Right lobe of liver (tissue), 6 donors: ENCODE measurements at regions not wholly inside any gene's neighbourhood (a gene's known extent, or its start where the extent isn't known, plus 50 kb on each side); places are given as distances from the start of the nearest gene placed in this dataset.

Source experiments
- ATAC-seq, 4 donors: fragments of 200-7000 bp; cut with Tn5 transposase; one replicate each; pipeline ENCODE4 v1.9.1; 2020; ENCODE audit warnings: mild to moderate bottlenecking in 4 of 4, moderate library complexity in 4 of 4
- DNase-seq, 3 donors: peaks; one replicate each; pipeline ENCODE4 v3.0.0-alpha.2; 2020
- H3K27ac ChIP-seq, 3 donors: fragments of 200-600 bp; one replicate each; pipeline ENCODE4 v1.8.0; 2022
- H3K27me3 ChIP-seq, 2 donors: fragments of 200-600 bp; one replicate each; pipeline ENCODE4 v1.8.0; 2022
- H3K36me3 ChIP-seq, 4 donors: fragments of 200-600 bp; sonication (generic) in 1 of 4; one replicate each; pipeline versions ENCODE4 v1.5.1 to v1.8.0; 2017 to 2022; ENCODE audit warnings: control low read depth in 1 of 4
- H3K4me1 ChIP-seq, 4 donors: fragments of 200-600 bp; sonication (generic) in 1 of 4; one replicate each; pipeline versions ENCODE4 v1.5.1 to v1.8.0; 2017 to 2022; ENCODE audit warnings: control low read depth in 1 of 4
- H3K4me3 ChIP-seq, 3 donors: fragments of 200-600 bp; one replicate each; pipeline ENCODE4 v1.8.0; 2022
- H3K9me3 ChIP-seq, 4 donors: fragments of 200-600 bp; sonication (generic) in 1 of 4; one replicate each; pipeline versions ENCODE4 v1.5.1 to v1.8.0; 2017 to 2022; ENCODE audit warnings: control low read depth in 1 of 4
- POLR2A ChIP-seq: fragments of 450-650 bp; IDR thresholded peaks from one replicate; pipeline ENCODE4 v1.6.1; 2017; ENCODE audit warnings: antibody characterized with exemption, mild to moderate bottlenecking
- WGBS: methylation state at CpG from one replicate; pipeline ENCODE4 v1.1.6; 2018; ENCODE audit warnings: low coverage, low lambda C conversion rate; ENCODE audit not compliant: insufficient coverage; ENCODE audit errors: missing lambda C conversion rate; 5-methylcytosine and 5-hydroxymethylcytosine counted together
- intact Hi-C, 2 donors: fragments of 100-400 bp; cut with DNase I; formaldehyde crosslinking; loops; one replicate each; pipeline versions ENCODE4 v1.11.2 to v1.14.1; 2022
- TF ChIP-seq, protein P1 (sequence below), 4 donors: fragments of 200-600 bp in 3 of 4; fragments of 450-650 bp in 1 of 4; IDR thresholded peaks; one replicate each; pipeline versions ENCODE4 v1.5.1 to v1.8.0; 2016 to 2022; ENCODE audit warnings: antibody characterized with exemption in 4 of 4, mild to moderate bottlenecking in 2 of 4
- donor health status: DM: no; HTN: yes; CAD: no.
- donor health status: DM: no; HTN: no; CAD: no.
- donor health status: DM: no; HTN: no; CAD: no.
- donor health status: DM: no; HTN: yes; CAD: no.
- donor health status: DM: no; HTN: yes; CAD: no.

DNA sequence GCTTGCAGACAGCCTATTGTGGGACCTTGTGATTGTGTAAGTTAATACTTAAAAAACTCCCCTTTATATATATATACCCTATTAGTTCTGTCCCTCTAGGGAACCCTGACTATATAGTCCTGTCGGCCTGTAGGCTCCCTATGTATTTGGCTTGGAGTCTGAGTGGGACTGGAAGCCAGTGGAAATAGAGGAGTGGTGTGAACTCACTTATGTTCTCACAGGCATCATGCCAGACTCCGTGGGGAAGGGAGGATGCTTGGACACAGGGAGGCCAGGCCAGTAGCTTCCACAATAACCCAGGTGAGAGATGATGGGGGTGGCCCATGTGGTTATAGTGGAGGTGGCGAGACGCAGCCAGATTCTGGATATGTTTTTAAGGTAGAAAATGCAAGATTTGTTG, 136.7 kb upstream of the SYT6 start:
- Histone ChIP-seq H3K4me3 (no peak overlapping the region), H3K36me3 (no peaks in the 10 kb centered on the region), H3K4me1 (no peaks in the 10 kb centered on the region), H3K27me3 (no peaks in the 10 kb centered on the region), H3K9me3 (no peaks in the 10 kb centered on the region), H3K27ac (no peak overlapping the region)
- intact Hi-C loops = no loop called here
- 71% methylated on average over 4 of the region's 4 CpGs for WGBS
- no peak for DNase-seq
- no peak for ATAC-seq
- TF ChIP-seq POLR2A = no peak
- TF ChIP-seq, protein P1, sequence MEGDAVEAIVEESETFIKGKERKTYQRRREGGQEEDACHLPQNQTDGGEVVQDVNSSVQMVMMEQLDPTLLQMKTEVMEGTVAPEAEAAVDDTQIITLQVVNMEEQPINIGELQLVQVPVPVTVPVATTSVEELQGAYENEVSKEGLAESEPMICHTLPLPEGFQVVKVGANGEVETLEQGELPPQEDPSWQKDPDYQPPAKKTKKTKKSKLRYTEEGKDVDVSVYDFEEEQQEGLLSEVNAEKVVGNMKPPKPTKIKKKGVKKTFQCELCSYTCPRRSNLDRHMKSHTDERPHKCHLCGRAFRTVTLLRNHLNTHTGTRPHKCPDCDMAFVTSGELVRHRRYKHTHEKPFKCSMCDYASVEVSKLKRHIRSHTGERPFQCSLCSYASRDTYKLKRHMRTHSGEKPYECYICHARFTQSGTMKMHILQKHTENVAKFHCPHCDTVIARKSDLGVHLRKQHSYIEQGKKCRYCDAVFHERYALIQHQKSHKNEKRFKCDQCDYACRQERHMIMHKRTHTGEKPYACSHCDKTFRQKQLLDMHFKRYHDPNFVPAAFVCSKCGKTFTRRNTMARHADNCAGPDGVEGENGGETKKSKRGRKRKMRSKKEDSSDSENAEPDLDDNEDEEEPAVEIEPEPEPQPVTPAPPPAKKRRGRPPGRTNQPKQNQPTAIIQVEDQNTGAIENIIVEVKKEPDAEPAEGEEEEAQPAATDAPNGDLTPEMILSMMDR (IDR thresholded peaks at IDR 0.05) = no peak

DNA sequence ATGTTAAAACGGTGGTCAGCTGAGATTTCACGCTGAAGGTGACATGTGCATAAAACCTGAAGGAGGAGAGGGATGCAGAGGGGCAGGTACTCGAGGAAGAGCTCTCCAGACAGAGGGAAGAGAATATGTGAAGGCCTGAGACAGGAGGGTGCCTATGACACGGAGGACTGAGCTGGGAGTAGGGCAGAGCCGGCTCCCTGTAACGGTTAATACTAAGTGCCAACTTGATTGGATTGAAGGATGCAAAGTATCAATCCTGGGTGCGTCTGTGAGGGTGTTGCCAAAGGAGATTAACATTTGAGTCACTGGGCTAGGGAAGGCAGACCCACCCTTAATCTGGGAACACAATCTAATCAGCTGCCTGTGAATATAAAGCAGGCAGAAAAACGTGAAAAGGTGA, 136.2 kb upstream of the SYT6 start:
- WGBS = 59% methylated on average over 6 of the region's 8 CpGs

DNA sequence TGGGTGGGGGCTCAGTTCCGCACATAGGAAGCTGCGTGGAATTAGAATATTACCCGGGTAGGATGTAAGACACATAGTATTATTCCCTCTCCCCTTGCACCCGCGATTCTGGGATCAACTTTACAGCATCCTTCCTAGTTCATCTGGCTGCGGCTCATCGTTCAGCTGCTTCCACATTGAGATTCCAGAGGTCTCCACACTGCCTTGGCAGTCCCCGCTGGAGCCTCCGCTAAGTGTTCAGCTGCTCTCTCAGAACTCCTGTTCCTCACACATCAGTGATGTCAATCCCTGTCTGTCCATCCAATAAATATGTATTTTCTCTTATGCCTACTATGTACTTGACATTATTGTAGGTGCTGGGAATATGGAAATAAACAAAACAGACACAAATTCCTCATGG, 135.6 kb upstream of the SYT6 start:
- Histone ChIP-seq H3K27ac (no peak overlapping the region), H3K36me3 (no peaks in the 10 kb centered on the region), H3K4me3 (no peak overlapping the region), H3K9me3 (no peaks in the 10 kb centered on the region), H3K27me3 (no peaks in the 10 kb centered on the region), H3K4me1 (no peaks in the 10 kb centered on the region)
- DNase-seq = no peak
- intact Hi-C loops = loop anchor here (5.0 to 10.0 kb wide), 2 partner anchors 305 to 307 kb away; no protein-coding TSS in a partner anchor
- TF ChIP-seq, protein P1 (IDR thresholded peaks at IDR 0.05) = no peak
- TF ChIP-seq POLR2A = no peak
- ATAC-seq = no peak
- 76% methylated on average over 9 of the region's 9 CpGs for WGBS

More for the DNA sequence above, 136.2 kb upstream of the SYT6 start:
- no peak overlapping the region for H3K27ac ChIP-seq
- H3K4me1 ChIP-seq = no peaks in the 10 kb centered on the region
- TF ChIP-seq, protein P1 (IDR thresholded peaks at IDR 0.05) = no peak
- TF ChIP-seq POLR2A = no peak
- H3K4me3 ChIP-seq = no peak overlapping the region
- no peak for DNase-seq
- H3K27me3 ChIP-seq = no peaks in the 10 kb centered on the region
- H3K36me3 ChIP-seq = no peaks in the 10 kb centered on the region
- ATAC-seq = no peak
- H3K9me3 ChIP-seq = no peaks in the 10 kb centered on the region
- intact Hi-C loops = loop anchor here (5.0 to 10.0 kb wide), 2 partner anchors 305 to 308 kb away; no protein-coding TSS in a partner anchor

DNA sequence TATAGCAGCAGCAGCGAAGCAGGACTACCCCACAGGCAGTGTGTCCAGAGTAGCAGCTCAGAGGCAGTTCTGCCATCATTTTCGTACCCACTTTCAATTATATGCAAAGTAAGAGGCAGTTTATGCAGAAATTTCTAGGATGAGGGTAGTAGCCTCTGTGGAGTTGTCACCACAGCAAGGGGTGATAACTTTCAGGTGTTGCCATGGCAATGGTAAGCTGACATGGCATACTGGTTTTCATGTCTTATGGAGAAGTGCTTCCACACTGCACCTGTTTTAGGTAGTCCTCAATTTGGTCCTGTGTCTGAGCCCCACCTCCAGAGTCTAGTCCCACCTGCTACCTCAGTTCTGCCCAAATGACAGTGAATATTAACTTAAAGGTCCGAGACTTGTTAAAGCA, 133.3 kb upstream of the SYT6 start:
- ATAC-seq = no peak
- Histone ChIP-seq H3K36me3 (no peaks in the 10 kb centered on the region), H3K27me3 (no peaks in the 10 kb centered on the region), H3K27ac (no peak overlapping the region), H3K4me3 (no peak overlapping the region), H3K9me3 (no peaks in the 10 kb centered on the region), H3K4me1 (no peaks in the 10 kb centered on the region)
- no peak for DNase-seq
- intact Hi-C loops = loop anchor here (5.0 to 10.0 kb wide), 2 partner anchors 302 to 305 kb away; no protein-coding TSS in a partner anchor
- TF ChIP-seq POLR2A = no peak
- WGBS = 77% methylated on average over 3 of the region's 3 CpGs

DNA sequence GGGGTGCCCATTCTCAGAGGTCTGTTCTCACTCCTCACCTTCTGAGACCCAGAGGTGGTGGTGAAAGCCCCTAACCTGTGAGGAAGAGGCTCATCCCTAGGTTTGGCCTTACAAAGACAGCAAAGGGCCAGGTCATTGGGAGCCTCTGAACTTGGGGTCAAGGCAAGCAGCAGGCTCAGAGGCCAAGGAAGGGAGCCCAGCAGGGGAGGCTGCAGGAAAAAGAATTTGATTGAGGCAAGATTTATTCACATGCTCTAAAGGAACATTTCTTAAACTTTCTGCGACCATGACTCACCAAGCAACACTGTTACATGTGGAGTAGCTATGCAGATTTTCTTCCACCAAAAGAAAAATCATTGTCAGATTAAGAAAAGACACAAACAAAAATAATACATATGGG, 132.5 kb upstream of the SYT6 start:
- intact Hi-C loops = loop anchor here (5.0 to 10.0 kb wide), 2 partner anchors 301 to 304 kb away; no protein-coding TSS in a partner anchor

More for the DNA sequence above, 132.5 kb upstream of the SYT6 start:
- Histone ChIP-seq H3K27me3 (no peaks in the 10 kb centered on the region), H3K4me3 (no peak overlapping the region), H3K4me1 (no peaks in the 10 kb centered on the region), H3K36me3 (no peaks in the 10 kb centered on the region), H3K9me3 (no peaks in the 10 kb centered on the region), H3K27ac (no peak overlapping the region)
- DNase-seq (no peak), ATAC-seq (no peak)
- no peak for TF ChIP-seq POLR2A
- TF ChIP-seq, protein P1 (IDR thresholded peaks at IDR 0.05) = no peak
- WGBS = 45% methylated on average over 1 of the region's 1 CpG
